Activated CD8-positive, alpha-beta memory T cell treated with anti-CD3 and anti-CD28 coated beads for 48 hours (primary cell): ENCODE measurements at regions not wholly inside any gene's neighbourhood (a gene's known extent, or its start where the extent isn't known, plus 50 kb on each side); places are given as distances from the start of the nearest gene placed in this dataset.
"Not testable (repeated sequence)": the region's sequence is repeated elsewhere in the genome, so short reads cannot be mapped to it uniquely, and the experiment has no call there.

Source experiments
- DNase-seq, 3 experiments: peaks; one replicate each; pipeline ENCODE4 v3.0.0-alpha.2; 2020; ENCODE audit warnings: low read depth in 2 of 3, low spot score in 2 of 3

DNA sequence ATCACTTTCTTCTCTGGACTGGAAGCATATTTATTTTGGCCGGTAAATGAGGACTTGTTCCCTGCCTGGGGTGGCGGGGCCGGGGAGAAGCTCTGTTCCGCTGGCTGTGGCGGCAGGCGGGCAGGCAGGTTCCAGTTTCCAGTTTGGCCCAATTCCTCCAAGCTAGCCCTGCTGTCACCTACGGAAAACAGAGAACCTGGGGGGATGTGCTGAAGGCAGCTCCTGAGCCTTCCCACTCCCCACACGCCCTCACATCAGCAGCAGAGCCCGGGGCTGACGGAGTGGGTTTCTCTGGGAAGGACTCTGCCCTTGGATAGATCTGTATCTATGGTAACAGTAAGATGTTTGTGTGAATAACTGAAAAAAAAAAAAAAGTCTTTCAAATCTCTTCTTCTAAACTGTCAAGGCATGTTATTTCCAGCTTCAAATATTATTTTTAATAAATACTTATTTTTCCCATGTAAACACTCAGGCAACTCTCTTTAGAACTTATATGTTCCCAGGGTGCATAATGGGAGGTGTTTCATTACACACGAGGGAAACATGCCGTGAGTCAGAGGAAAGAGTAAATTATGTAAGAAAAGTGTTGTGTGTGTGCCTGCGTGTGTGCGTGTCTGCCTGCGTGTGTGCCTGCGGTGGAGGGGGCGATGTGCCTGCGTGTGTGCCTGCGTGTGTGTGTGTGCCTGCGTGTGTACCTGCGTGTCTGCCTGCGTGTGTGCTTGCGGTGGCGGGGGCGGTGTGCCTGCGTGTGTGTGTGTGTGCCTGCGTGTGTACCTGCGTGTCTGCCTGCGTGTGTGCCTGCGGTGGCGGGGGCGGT lies 116.1 kb upstream of the ZNF516 start:
- DNase-seq, result no peak

DNA sequence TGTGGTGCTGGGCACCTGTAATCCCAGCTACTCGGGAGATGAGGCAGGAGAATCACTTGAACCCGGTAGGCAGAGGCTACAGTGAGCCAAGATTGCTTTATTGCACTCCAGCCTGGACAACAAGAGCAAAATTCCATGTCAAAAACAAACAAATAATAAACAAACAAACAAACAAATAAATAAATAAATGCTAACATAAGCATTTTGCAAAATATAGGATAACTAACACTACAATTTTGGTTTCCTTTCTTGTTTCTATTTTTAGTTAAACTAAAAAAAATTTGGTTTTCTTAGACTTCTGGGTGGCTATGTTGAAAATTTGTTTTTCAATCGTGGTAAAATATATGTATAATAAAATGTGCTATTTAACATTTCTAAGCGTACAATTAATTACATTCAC lies 115.0 kb upstream of the ZNF516 start:
- no peak for DNase-seq

DNA sequence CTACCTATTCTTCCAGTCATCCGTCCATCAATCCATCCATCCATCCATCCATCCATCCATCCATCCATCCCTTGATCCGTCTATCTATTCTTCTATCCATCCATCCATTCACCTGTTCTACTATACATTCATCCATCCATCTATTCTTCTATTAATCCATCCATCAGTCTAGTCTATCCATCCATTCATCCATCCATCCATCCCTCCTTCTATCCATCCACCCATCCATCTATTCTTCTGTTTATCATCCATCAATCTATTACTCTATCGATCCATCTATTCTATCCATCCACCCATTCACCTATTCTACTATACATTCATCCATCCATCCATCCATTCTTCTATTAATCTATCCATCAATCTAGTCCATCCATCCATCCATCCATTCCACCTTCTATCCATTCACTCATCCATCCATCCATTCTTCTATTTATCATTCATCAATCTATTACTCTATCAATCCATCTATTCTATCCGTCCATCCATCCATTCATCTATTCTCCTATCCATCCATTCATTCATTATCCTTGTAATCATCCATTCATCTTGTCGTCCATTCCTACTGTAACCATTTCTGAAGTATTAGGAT lies 110.4 kb upstream of the ZNF516 start:
- no peak for DNase-seq

DNA sequence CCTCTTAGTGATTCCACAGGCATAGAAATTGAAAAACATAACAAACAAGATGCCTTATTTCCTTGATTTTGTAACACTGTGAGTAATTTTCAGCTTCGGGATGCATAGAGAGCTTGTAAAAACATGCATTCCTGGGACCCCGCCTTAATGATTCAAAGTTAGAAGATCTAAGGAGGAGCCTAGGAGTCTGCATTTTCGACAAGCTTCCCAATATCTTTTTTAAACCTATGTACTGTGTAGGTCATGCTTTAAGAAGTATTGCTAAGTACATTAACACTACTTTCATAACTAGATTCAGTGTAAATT lies 109.8 kb upstream of the ZNF516 start:
- no peak for DNase-seq

DNA sequence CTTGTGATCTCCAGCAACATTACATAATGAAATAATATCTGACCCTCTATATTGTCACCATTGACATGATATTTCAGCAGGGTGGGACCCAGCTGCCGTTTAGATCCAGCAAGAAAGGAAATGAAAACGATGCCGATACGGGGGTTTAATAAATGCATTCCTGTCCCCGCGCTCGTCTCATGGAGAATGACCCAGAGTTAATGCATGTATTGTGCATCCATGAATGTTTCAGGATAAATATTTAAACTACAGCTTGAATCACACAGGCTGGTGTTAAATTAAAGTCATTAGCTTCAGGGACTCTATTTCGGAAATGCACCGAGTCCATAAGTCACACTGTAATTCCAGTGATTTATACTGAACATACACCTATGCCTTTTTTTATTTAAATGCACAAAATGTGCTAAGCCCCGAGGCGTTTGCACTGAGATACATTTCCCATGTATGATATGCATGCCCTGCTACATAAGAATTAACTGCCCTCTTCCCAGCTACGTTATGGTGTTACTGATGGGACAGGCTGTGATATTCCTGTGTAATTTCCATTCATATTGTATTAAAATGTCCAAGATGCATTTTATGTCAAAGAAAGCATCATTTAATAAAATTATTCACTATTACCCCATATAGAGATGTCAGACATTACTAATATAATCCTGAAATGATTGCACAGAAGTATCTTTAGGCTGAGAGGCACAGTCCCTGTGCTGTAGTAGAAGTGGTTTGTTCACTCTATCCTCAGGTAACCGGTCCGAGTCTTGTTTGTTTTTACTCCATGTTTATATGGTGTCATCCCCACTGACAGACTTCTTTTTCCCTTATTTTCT lies 109.3 kb upstream of the ZNF516 start:
- no peak for DNase-seq

DNA sequence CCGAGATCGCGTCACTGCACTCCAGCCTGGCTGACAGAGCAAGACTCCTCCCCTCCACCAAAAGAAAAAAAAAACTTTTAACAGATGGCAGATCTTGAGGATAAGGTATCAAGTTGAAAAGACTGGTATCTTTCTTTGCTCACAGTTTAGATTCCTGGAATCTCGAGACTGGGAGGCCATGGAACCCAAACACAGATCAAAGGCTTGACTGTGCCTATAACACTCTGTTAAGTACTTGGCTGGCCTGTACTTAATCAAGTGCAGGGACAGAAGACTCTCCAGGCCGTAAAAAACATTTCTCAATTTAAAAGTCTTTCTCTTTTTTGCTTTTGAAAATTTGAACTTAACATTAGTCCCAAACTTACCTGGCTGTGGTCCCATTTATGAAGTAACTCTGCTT lies 107.1 kb upstream of the ZNF516 start:
- no peak for DNase-seq

DNA sequence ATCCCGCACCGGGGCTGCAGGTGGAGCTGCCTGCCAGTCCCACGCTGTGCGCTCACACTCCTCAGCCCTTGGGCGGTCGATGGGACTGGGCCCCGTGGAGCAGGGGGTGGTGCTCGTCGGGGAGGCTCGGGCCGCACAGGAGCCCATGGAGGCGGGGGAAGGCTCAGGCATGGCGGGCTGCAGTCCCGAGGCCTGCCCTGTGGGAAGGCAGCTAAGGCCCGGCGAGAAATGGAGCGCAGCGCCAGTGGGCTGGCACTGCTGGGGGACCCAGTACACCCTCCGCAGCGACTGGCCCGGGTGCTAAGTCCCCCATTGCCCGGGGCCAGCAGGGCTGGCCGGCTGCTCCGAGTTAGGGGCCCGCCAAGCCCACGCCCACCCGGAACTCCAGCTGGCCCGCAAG lies 105.0 kb upstream of the ZNF516 start:
- DNase-seq, result not testable (repeated sequence)

DNA sequence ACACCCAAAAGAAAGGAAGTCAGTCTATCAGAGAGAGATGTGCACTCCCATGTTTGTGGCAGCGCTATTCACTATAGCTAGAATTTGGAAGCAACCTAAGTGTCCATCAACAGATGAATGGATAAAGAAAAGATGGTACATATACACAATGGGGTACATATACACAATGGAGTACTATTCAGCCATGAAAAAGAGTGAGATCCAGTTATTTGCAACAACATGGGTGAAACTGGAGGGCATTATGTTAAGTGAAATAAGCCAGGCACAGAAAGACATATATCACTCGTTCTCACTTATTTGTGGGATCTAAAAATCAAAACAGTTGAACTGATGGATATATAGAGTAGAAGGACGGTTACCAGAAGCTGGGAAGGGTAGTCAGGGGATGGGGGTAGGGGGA lies 99.9 kb upstream of the ZNF516 start:
- no peak for DNase-seq

DNA sequence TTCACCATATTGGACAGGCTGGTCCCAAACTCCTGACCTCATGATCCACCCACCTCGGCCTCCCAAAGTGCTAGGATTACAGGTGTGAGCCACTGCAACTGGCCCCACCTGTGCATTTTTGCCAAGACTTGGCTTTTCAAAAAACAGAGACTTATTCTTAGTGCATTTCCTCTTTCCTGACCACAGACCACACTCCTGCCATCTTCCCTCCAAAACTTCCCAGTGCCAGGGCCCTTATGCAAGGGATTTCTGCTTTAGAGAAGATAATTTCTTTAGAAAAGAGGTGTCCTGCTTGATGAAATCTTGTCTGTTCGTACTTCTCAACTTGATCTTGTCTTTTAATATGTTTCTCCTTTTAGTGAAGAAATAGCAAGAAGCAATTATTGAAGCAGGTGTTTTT lies 98.8 kb upstream of the ZNF516 start:
- DNase-seq, result no peak

DNA sequence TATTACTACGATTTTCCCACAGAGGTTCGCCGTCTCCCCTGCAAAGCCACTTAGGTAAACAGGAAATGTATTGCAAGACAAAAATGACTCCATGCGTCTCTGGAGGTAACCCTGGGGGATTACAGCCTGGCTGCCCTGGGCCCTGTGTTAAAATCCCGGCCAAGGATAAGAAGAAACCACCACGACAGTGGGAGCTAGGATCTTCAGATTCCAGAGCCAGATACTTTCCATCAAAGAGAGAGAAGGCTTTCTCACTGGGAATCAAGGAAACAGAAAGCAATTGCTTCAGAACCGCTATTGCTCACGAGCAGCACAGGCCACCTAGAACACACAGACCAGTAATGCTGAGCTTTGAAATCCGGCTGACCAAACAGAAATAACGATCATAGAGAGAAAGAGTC lies 97.9 kb upstream of the ZNF516 start:
- no peak for DNase-seq

DNA sequence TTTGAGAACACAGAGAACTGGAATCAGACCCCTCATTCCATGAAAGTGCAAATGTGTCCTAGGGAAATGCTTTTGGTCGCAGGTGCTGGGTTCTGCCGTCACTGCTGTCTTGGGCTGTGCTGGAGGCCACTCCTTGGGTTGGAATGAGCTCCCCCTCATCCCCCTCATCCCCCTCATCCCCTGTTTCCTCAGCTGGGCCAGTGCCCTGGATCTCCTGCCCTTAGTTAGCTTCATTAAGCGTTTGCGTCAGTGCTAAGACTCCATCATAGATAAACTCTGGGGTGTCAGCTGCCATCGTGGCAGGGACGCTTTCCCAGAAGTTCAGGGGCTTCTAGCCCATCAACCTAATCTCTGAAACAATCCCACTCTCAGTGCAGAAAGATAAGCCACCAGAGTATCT lies 97.1 kb upstream of the ZNF516 start:
- DNase-seq, result no peak

DNA sequence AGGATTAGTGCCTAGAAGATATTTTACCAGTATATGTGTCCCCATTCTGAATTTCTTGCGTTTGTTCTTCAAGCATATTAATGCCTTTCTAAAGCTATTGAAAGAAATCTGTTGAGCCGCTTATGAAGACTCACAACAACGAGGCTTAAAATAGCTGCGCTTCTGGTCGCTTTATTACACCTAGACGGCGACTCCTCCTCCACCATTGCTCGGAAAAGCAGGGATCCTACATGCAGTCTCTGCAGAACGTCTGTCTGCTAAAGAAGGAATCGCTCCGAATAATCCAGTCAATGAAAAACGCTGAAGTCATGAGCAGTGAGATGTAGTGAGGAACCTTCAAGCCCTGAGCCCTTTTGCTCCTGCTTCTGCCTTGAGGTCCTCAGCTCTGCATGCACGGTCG lies 94.8 kb upstream of the ZNF516 start:
- no peak for DNase-seq

DNA sequence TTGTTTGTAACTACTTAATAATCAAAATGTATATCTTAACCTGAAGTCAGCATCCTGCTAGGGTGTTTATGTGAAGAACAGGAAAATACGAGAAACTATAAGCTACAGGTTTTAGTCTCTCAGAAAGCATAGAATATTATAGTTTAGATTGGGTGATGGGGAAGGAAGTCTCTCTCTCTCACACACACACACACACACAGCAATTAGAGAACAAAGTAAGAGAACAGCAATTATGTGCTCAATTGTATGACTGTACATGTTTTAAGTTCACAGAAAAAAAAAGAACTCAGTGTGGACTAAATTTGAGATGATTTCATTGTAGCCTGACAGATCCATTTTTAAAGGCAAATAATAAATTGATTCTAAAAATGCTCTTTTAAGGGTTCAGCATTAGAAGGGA lies 94.3 kb upstream of the ZNF516 start:
- DNase-seq, result no peak

DNA sequence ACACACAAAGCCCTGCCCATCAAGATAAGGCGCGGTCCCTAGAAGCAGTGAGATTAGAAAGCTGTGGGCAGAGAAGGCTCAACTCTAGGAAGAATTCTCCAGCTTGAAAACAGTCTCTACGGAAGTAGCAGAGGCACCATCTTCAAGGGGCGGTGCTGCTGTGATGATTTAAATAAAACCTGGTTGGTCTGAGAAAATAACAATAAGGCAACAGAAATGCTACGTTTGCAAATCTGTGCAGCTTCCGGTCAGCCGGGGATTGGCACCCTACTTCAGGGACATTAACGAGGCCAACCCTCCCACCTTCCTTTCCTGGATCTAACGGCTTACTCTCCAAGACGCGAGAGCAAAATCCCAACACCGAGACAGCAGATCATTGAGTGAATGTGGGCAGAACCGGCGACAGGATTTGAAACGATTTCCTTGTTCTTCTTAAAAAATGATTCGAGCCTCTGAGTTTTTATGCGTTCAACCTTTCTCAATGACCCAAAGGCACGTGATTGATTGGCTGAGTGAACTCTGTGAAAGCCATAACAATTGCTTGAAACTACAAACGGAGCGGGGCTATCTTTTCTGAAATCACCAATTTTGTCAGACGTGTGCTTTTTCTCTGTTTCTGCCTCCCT lies 93.7 kb upstream of the ZNF516 start:
- no peak for DNase-seq

DNA sequence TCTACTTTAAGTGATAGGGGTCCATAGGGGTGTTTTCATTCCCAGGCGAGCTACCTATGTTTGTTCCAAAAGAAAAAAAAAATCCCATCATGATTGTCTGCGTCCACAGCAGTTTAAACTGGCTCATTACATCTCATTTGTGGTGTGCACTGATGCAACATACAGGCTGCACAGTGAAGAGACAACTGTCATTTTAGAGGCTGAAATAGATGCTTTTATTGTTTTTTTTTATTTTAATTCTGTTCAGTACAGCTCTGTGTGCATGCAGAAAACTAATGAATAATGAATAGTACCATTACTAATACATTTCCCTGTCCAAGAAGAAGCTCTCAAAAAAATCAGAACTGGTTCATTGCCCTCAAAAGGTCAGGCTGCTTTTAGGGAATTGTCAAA lies 92.8 kb upstream of the ZNF516 start:
- DNase-seq, result no peak

DNA sequence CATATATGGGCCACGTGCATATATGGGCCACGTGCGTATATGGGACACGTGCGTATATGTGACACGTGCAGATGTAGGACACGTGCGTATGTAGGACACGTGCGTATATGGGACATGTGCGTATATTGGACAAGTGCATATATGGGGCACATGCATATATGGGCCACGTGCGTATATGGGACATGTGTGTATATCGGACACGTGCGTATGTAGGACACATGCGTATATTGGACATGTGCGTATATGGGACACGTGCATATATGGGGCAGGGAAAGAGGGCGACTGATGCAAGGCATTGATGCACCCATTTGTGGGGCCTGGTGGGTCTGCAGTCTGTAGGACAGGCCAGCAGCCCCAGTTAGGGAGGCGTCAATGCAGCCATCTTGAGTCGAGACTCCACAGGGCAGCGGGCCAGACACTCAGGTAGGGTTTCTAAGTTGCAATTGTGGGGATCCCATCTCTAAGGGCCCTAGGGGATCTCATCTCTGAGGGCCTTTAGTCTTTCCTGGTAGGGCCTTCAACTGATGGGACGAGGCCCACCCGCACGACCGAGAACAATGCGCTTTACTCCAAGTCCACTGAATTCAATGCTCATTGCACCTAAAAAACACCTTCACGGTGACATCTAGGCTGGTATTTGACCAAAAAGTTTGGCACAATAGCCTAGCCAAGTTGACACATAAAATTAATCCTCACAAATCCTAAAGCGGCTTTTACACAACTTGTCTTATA lies 92.3 kb upstream of the ZNF516 start:
- DNase-seq, result no peak

DNA sequence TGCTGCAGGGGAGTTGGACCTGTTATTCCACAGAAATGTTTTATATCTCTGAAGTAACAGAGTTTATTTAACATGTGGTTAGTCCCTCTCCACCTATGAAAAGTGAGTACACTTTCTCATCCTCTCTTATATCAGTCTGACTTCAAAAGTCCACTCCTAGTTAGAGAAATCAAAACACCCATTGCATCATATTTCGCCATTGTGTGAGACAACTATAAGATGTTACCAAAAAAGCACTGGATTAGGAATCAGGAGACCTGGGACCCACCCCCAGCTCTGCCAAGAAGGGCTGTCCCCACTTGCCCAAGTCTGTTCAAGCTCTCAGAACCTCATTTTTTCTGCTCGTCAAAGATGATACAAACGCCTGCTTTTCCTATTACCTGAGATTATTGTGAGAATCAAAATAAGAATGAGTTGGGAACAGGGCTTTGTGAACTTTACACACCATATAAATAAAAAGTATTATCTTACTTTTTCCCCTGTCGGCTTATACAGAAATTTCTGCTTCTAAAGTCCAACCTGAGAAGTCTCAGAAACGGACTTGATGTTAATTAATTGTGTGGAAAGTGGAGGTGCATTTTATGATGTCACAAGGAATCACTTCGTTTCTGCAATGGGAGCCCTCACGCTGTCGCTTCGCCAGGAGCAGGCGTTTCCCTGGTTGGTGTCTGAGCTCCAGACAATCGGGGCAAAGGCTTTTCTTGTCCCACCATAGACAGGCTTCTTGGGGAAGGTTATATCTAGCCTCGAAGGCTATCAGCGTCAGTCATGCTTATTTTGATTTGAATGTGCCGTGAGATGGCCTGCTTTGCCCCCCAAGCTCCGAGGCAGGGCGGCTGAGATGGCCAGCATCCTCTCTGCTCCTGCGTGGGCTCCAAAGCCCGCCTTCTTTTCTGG lies 89.6 kb upstream of the ZNF516 start:
- DNase-seq, result no peak

DNA sequence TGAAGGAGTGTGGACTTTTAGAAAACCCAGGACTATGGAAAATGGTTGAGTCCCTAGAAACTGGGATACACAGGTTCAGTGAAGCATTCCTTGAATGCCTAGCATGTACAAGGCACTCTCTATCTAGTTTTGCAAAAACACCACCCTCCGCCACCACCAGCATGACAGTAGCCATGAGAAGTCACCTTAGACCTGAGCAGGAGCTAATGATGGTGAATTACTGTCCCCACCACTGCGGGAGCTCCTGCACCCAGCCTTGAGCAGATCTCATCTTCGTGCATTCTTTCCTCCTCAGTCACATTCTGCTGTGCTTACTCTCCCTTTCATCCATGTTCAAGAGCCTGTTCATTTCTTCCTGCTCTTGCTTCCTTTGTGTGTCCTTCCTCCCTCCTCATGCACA lies 86.2 kb upstream of the ZNF516 start:
- DNase-seq, result no peak

DNA sequence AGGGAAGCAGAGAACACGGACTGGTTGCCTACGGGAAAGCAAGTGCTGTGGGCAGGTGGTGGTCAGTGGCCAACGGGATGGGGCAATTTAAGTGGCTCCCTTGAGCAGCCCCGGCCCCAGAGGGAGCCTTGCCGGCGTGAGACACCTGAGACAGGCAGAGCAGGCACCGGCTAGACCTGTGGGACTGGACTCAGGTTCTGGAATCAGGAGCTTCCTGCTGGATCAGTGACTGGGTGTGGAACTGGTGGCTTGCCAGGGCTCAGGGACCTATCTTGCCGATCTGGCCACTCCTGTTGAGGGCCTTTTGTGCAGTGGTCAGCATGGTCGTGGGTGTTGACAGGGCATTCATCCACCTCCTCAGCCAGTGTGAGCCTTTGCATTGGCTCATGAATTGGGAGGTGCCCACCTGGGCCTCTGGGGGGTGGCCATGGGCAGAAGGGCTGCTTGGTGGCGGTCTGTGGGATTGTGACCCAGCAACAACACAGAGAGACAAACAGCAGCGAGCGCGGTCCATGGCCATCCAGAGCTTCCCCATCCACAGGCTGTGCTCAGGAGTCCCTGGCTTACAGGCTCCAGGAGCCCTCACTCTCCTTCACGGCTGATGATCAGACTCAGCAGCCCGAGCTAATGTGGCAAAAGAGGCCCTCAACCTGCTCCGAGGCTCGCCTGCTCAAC lies 85.4 kb upstream of the ZNF516 start:
- DNase-seq, result no peak

DNA sequence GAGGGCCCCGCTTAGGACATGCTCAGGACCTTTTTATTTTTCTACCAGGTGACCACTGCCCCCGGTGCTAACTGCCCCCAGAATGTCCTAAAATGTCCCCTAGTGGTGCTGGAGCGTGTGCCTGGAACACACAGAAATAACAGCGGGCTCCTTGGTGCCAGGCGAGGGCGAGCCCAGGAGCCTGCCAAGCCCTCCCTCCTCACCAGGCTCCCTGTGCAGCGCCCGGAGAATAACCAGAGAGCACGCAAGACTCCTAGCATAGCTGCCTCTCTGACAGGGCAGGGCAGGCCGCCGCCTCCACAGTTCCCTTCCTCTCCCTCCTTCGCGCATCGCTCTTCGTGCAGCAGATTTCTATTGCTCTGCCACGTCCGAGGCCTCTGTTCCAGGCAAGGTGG lies 84.3 kb upstream of the ZNF516 start:
- no peak for DNase-seq
